SK-N-SH treated with all-trans-retinoic acid at 6 μM for 48 hours (cell line): ENCODE measurements at regions not wholly inside any gene's neighbourhood (a gene's known extent, or its start where the extent isn't known, plus 50 kb on each side); places are given as distances from the start of the nearest gene placed in this dataset.

ENCODE experiments used
- ATAC-seq: fragments of 200-7000 bp; cut with Tn5 transposase; 3 replicates; pipeline ENCODE4 v1.9.1; 2020; ENCODE audit warnings: mild to moderate bottlenecking, moderate library complexity
- ARNTL ChIP-seq: fragments of 450-650 bp; formaldehyde crosslinking; IDR thresholded peaks from 2 replicates; pipeline ENCODE4 v1.5.0; 2020; ENCODE audit warnings: low read depth, mild to moderate bottlenecking, moderate library complexity, borderline replicate concordance
- BACH2 ChIP-seq: fragments of 250-450 bp; sonication (Bioruptor Pico); IDR thresholded peaks from 2 replicates; pipeline ENCODE4 v1.9.0; 2021; ENCODE audit warnings: mild to moderate bottlenecking, borderline replicate concordance
- CSDC2 ChIP-seq: fragments of 250-450 bp; sonication (Bioruptor Pico); IDR thresholded peaks from 2 replicates; pipeline ENCODE4 v1.5.0; 2020; ENCODE audit warnings: mild to moderate bottlenecking, moderate library complexity
- ESRRG ChIP-seq: fragments of 250-450 bp; sonication (Bioruptor Pico); IDR thresholded peaks from 2 replicates; pipeline ENCODE4 v1.6.1; 2021; ENCODE audit warnings: mild to moderate bottlenecking
- ISL1 ChIP-seq: fragments of 250-450 bp; sonication (Bioruptor Pico); IDR thresholded peaks from 2 replicates; pipeline ENCODE4 v2.1.2; 2022; ENCODE audit warnings: mild to moderate bottlenecking, moderate library complexity
- OSR1 ChIP-seq: fragments of 250-450 bp; sonication (Bioruptor Pico); IDR thresholded peaks from 2 replicates; pipeline ENCODE4 v1.8.0; 2022; ENCODE audit warnings: moderate library complexity, mild to moderate bottlenecking, inconsistent platforms
- PATZ1 ChIP-seq: fragments of 250-450 bp; sonication (Bioruptor Pico); IDR thresholded peaks from 2 replicates; pipeline ENCODE4 v1.8.0; 2020; ENCODE audit warnings: mild to moderate bottlenecking, moderate library complexity, borderline replicate concordance
- PPARA ChIP-seq: fragments of 250-450 bp; sonication (Bioruptor Pico); IDR thresholded peaks from 2 replicates; pipeline ENCODE4 v1.5.0; 2020; ENCODE audit warnings: mild to moderate bottlenecking, borderline replicate concordance
- RARB ChIP-seq: fragments of 250-450 bp; sonication (Bioruptor Pico); IDR thresholded peaks from 2 replicates; pipeline ENCODE4 v1.8.0; 2021; ENCODE audit warnings: mild to moderate bottlenecking, moderate library complexity
- SNAI2 ChIP-seq: fragments of 250-450 bp; sonication (Bioruptor Pico); IDR thresholded peaks from 2 replicates; pipeline ENCODE4 v1.5.0; 2020; ENCODE audit warnings: mild to moderate bottlenecking, moderate library complexity
- TCF4 ChIP-seq: fragments of 250-450 bp; sonication (Bioruptor Pico); IDR thresholded peaks from 2 replicates; pipeline ENCODE4 v1.8.0; 2021; ENCODE audit warnings: mild to moderate bottlenecking, moderate library complexity, borderline replicate concordance
- TOX ChIP-seq: fragments of 250-450 bp; sonication (Bioruptor Pico); IDR thresholded peaks from 2 replicates; pipeline ENCODE4 v1.8.0; 2021; ENCODE audit warnings: mild to moderate bottlenecking, moderate library complexity, borderline replicate concordance
- ZC3H10 ChIP-seq: fragments of 250-450 bp; sonication (Bioruptor Pico); IDR thresholded peaks from 2 replicates; pipeline ENCODE4 v1.5.1; 2021; ENCODE audit warnings: mild to moderate bottlenecking, moderate library complexity
- ZFP3 ChIP-seq: fragments of 250-450 bp; sonication (Bioruptor Pico); IDR thresholded peaks from 2 replicates; pipeline ENCODE4 v1.5.0; 2020; ENCODE audit warnings: mild to moderate bottlenecking, moderate library complexity
- ZFP30 ChIP-seq: fragments of 450-650 bp; formaldehyde crosslinking; IDR thresholded peaks from 2 replicates; pipeline ENCODE4 v1.5.0; 2022; ENCODE audit warnings: mild to moderate bottlenecking, moderate library complexity
- ZNF565 ChIP-seq: fragments of 450-650 bp; formaldehyde crosslinking; conservative IDR thresholded peaks from 2 replicates; pipeline ENCODE4 v1.5.0; 2020; ENCODE audit warnings: low read depth, mild to moderate bottlenecking, moderate library complexity
- ZNF70 ChIP-seq: fragments of 450-650 bp; formaldehyde crosslinking; IDR thresholded peaks from 2 replicates; pipeline ENCODE4 v1.5.0; 2020; ENCODE audit warnings: mild to moderate bottlenecking, moderate library complexity
- ZNF8 ChIP-seq: fragments of 450-650 bp; formaldehyde crosslinking; IDR thresholded peaks from 2 replicates; pipeline ENCODE4 v1.5.0; 2020; ENCODE audit warnings: mild to moderate bottlenecking, moderate library complexity
- TF ChIP-seq, protein P1 (sequence below): fragments of 250-450 bp; sonication (Bioruptor Pico); IDR thresholded peaks from 2 replicates; pipeline ENCODE4 v1.5.0; 2020; ENCODE audit warnings: mild to moderate bottlenecking, moderate library complexity
- TF ChIP-seq, protein P2 (sequence below): fragments of 250-450 bp; sonication (Bioruptor Pico); IDR thresholded peaks from 2 replicates; pipeline ENCODE4 v1.5.1; 2020; ENCODE audit warnings: low read depth, mild to moderate bottlenecking, moderate library complexity
- TF ChIP-seq, protein P3 (sequence below): fragments of 250-450 bp; sonication (Bioruptor Pico); IDR thresholded peaks from 2 replicates; pipeline ENCODE4 v1.8.0; 2021; ENCODE audit warnings: low read depth, mild to moderate bottlenecking, moderate library complexity, borderline replicate concordance

GRCh38 chr10:110399965-110400933 is 95.5 kb upstream of the SMNDC1 start:
- TF ChIP-seq ISL1 (no peak), ZFP3 (no peak), BACH2 (no peak), TCF4 (CRISPR knock-in tag) (no peak), CSDC2 (CRISPR knock-in tag) (no peak), PATZ1 (CRISPR knock-in tag) (no peak), OSR1 (CRISPR knock-in tag) (no peak), SNAI2 (CRISPR knock-in tag) (no peak), PPARA (no peak)
- TF ChIP-seq, protein P1, sequence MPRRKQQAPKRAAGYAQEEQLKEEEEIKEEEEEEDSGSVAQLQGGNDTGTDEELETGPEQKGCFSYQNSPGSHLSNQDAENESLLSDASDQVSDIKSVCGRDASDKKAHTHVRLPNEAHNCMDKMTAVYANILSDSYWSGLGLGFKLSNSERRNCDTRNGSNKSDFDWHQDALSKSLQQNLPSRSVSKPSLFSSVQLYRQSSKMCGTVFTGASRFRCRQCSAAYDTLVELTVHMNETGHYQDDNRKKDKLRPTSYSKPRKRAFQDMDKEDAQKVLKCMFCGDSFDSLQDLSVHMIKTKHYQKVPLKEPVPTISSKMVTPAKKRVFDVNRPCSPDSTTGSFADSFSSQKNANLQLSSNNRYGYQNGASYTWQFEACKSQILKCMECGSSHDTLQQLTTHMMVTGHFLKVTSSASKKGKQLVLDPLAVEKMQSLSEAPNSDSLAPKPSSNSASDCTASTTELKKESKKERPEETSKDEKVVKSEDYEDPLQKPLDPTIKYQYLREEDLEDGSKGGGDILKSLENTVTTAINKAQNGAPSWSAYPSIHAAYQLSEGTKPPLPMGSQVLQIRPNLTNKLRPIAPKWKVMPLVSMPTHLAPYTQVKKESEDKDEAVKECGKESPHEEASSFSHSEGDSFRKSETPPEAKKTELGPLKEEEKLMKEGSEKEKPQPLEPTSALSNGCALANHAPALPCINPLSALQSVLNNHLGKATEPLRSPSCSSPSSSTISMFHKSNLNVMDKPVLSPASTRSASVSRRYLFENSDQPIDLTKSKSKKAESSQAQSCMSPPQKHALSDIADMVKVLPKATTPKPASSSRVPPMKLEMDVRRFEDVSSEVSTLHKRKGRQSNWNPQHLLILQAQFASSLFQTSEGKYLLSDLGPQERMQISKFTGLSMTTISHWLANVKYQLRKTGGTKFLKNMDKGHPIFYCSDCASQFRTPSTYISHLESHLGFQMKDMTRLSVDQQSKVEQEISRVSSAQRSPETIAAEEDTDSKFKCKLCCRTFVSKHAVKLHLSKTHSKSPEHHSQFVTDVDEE: no peak
- TF ChIP-seq, all 23 proteins: peak for 0
- ATAC-seq: no peak

- TF ChIP-seq ISL1: no peak
- no peak for TF ChIP-seq PPARA
- TF ChIP-seq SNAI2 (CRISPR knock-in tag): no peak
- TF ChIP-seq, protein P2, sequence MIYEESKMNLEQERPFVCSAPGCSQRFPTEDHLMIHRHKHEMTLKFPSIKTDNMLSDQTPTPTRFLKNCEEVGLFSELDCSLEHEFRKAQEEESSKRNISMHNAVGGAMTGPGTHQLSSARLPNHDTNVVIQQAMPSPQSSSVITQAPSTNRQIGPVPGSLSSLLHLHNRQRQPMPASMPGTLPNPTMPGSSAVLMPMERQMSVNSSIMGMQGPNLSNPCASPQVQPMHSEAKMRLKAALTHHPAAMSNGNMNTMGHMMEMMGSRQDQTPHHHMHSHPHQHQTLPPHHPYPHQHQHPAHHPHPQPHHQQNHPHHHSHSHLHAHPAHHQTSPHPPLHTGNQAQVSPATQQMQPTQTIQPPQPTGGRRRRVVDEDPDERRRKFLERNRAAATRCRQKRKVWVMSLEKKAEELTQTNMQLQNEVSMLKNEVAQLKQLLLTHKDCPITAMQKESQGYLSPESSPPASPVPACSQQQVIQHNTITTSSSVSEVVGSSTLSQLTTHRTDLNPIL: no peak
- no peak for TF ChIP-seq ARNTL (CRISPR knock-in tag)
- no peak for TF ChIP-seq ZNF8
- TF ChIP-seq ZNF565 (CRISPR knock-in tag): no peak
- no peak for TF ChIP-seq TCF4 (CRISPR knock-in tag)
- TF ChIP-seq TOX (CRISPR knock-in tag): no peak
- no peak for TF ChIP-seq ZNF70
- TF ChIP-seq BACH2: no peak
- TF ChIP-seq ZC3H10 (CRISPR knock-in tag): no peak
- TF ChIP-seq ESRRG (CRISPR knock-in tag): no peak
- TF ChIP-seq ZFP30 (CRISPR knock-in tag): no peak
- TF ChIP-seq PATZ1 (CRISPR knock-in tag): no peak
- TF ChIP-seq CSDC2 (CRISPR knock-in tag): no peak
- TF ChIP-seq, protein P3, sequence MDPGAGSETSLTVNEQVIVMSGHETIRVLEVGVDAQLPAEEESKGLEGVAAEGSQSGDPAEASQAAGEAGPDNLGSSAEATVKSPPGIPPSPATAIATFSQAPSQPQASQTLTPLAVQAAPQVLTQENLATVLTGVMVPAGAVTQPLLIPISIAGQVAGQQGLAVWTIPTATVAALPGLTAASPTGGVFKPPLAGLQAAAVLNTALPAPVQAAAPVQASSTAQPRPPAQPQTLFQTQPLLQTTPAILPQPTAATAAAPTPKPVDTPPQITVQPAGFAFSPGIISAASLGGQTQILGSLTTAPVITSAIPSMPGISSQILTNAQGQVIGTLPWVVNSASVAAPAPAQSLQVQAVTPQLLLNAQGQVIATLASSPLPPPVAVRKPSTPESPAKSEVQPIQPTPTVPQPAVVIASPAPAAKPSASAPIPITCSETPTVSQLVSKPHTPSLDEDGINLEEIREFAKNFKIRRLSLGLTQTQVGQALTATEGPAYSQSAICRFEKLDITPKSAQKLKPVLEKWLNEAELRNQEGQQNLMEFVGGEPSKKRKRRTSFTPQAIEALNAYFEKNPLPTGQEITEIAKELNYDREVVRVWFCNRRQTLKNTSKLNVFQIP: no peak
- TF ChIP-seq RARB (CRISPR knock-in tag): no peak
- TF ChIP-seq ZFP3: no peak
- ATAC-seq: no peak
Measured at GRCh38 chr10:110401401-110402076, 96.2 kb upstream of the DUSP5 start.
